Hepatocyte (in vitro differentiated cells): ENCODE measurements at regions not wholly inside any gene's neighbourhood (a gene's known extent, or its start where the extent isn't known, plus 50 kb on each side); places are given as distances from the start of the nearest gene placed in this dataset.

Source experiments
- CTCF ChIP-seq: fragments of 200-600 bp; sonication (generic); IDR thresholded peaks from 2 replicates; pipeline ENCODE4 v1.5.1; 2016; ENCODE audit warnings: antibody characterized with exemption, mild to moderate bottlenecking; ENCODE audit not compliant: poor library complexity
- EZH2 ChIP-seq: fragments of 200-600 bp; sonication (generic); IDR thresholded peaks from 2 replicates; pipeline ENCODE4 v1.6.1; 2016; ENCODE audit warnings: antibody characterized with exemption, mild to moderate bottlenecking, borderline replicate concordance
- EZH2phosphoT487 ChIP-seq: fragments of 200-600 bp; sonication (generic); IDR thresholded peaks from one replicate; pipeline ENCODE4 v1.6.1; 2018; ENCODE audit warnings: antibody characterized with exemption, mild to moderate bottlenecking, low read depth, moderate library complexity; ENCODE audit not compliant: unreplicated experiment, severe bottlenecking

- TF ChIP-seq CTCF, result no peak
- no peak for TF ChIP-seq EZH2
- TF ChIP-seq EZH2phosphoT487, result no peak
These were observed 888.0 kb downstream of the PCDH18 start for GRCh38 chr4:136644279-136644678.
